H9 (cell line): ENCODE measurements at regions not wholly inside any gene's neighbourhood (a gene's known extent, or its start where the extent isn't known, plus 50 kb on each side); places are given as distances from the start of the nearest gene placed in this dataset.

ENCODE experiments used
- DNase-seq: peaks from one replicate; pipeline ENCODE4 v3.0.0-alpha.2; 2017
- H2AFZ ChIP-seq: one replicate; pipeline ENCODE4 v1.6.1; 2013; ENCODE audit warnings: mild to moderate bottlenecking, low read length, control low read depth, moderate library complexity
- H2AK5ac ChIP-seq: 2 replicates; pipeline ENCODE4 v1.6.1; 2013; ENCODE audit warnings: low read length, control low read depth, mixed read lengths; ENCODE audit not compliant: insufficient read length
- H2BK120ac ChIP-seq: one replicate; pipeline ENCODE4 v1.6.1; 2013; ENCODE audit warnings: low read depth, mild to moderate bottlenecking, low read length, control low read depth, inconsistent platforms; ENCODE audit not compliant: poor library complexity, severe bottlenecking
- H2BK12ac ChIP-seq: 2 replicates; pipeline ENCODE4 v1.6.1; 2013; ENCODE audit warnings: low read length, control low read depth, mixed read lengths, low read depth; ENCODE audit not compliant: insufficient read length
- H2BK15ac ChIP-seq: 2 replicates; pipeline ENCODE4 v1.6.1; 2013; ENCODE audit warnings: low read depth, low read length, control low read depth
- H2BK20ac ChIP-seq: one replicate; pipeline ENCODE4 v1.6.1; 2013; ENCODE audit warnings: low read depth, mild to moderate bottlenecking, low read length, control low read depth, inconsistent platforms; ENCODE audit not compliant: poor library complexity, severe bottlenecking
- H2BK5ac ChIP-seq: 2 replicates; pipeline ENCODE4 v1.6.1; 2013; ENCODE audit warnings: low read length, control low read depth, mixed read lengths; ENCODE audit not compliant: insufficient read length
- H3K14ac ChIP-seq: 2 replicates; pipeline ENCODE4 v1.6.1; 2013; ENCODE audit warnings: low read length, control low read depth; ENCODE audit not compliant: insufficient read depth
- H3K18ac ChIP-seq: 2 replicates; pipeline ENCODE4 v1.6.1; 2013; ENCODE audit warnings: low read depth, mild to moderate bottlenecking, mixed read lengths, low read length, control low read depth; ENCODE audit not compliant: insufficient read length
- H3K23ac ChIP-seq: 2 replicates; pipeline ENCODE4 v1.6.1; 2013; ENCODE audit warnings: low read length, control low read depth, mixed read lengths, low read depth; ENCODE audit not compliant: insufficient read length
- H3K23me2 ChIP-seq: 2 replicates; pipeline ENCODE4 v1.6.1; 2013; ENCODE audit warnings: low read depth, mild to moderate bottlenecking, mixed read lengths, low read length, control low read depth; ENCODE audit not compliant: insufficient read length, poor library complexity, severe bottlenecking
- H3K27ac ChIP-seq: 2 replicates; pipeline ENCODE4 v1.5.1; 2013; ENCODE audit warnings: low read length, control low read depth, mixed read lengths, low read depth; ENCODE audit not compliant: insufficient read length
- H3K27me3 ChIP-seq: 2 replicates; pipeline ENCODE4 v1.6.1; 2013; ENCODE audit warnings: low read length, control low read depth, inconsistent platforms; ENCODE audit not compliant: insufficient read depth
- H3K4ac ChIP-seq: 2 replicates; pipeline ENCODE4 v1.6.1; 2013; ENCODE audit warnings: low read depth, mild to moderate bottlenecking, control low read depth, inconsistent platforms, low read length, moderate library complexity
- H3K4me1 ChIP-seq: 2 replicates; pipeline ENCODE4 v1.6.1; 2013; ENCODE audit warnings: low read length, control low read depth, inconsistent platforms; ENCODE audit not compliant: insufficient read depth
- H3K4me2 ChIP-seq: 2 replicates; pipeline ENCODE4 v1.6.1; 2013; ENCODE audit warnings: low read length, control low read depth, mixed read lengths; ENCODE audit not compliant: insufficient read length, insufficient read depth
- H3K56ac ChIP-seq: 2 replicates; pipeline ENCODE4 v1.6.1; 2013; ENCODE audit warnings: low read depth, mild to moderate bottlenecking, mixed read lengths, low read length, control low read depth; ENCODE audit not compliant: insufficient read length
- H3K79me1 ChIP-seq: 2 replicates; pipeline ENCODE4 v1.6.1; 2013; ENCODE audit warnings: low read depth, mild to moderate bottlenecking, moderate library complexity, low read length, control low read depth, inconsistent platforms; ENCODE audit not compliant: insufficient read depth, poor library complexity, severe bottlenecking
- H3K79me2 ChIP-seq: 2 replicates; pipeline ENCODE4 v1.6.1; 2013; ENCODE audit warnings: low read length, control low read depth, inconsistent platforms; ENCODE audit not compliant: insufficient read depth
- H3K9ac ChIP-seq: 2 replicates; pipeline ENCODE4 v1.6.1; 2013; ENCODE audit warnings: low read length, control low read depth, mixed read lengths; ENCODE audit not compliant: insufficient read length; ENCODE audit errors: extremely low read depth
- H3K9me3 ChIP-seq: one replicate; pipeline ENCODE4 v1.6.1; 2013; ENCODE audit warnings: low read depth, low read length, inconsistent platforms; ENCODE audit not compliant: control insufficient read depth
- H3T11ph ChIP-seq: one replicate; pipeline ENCODE4 v1.6.1; 2013; ENCODE audit warnings: mild to moderate bottlenecking, low read length, control low read depth, inconsistent platforms
- H4K20me1 ChIP-seq: one replicate; pipeline ENCODE4 v1.6.1; 2013; ENCODE audit not compliant: control insufficient read depth, insufficient read length, insufficient read depth
- H4K5ac ChIP-seq: 2 replicates; pipeline ENCODE4 v1.6.1; 2013; ENCODE audit warnings: low read depth, mild to moderate bottlenecking, mixed read lengths, low read length, control low read depth; ENCODE audit not compliant: insufficient read length
- H4K8ac ChIP-seq: replicated peaks from 2 replicates; pipeline ENCODE4 v1.6.1; 2013; ENCODE audit warnings: low read length, control low read depth, mixed read lengths, low read depth; ENCODE audit not compliant: insufficient read length
- H4K91ac ChIP-seq: 2 replicates; pipeline ENCODE4 v1.6.1; 2013; ENCODE audit warnings: low read depth, mild to moderate bottlenecking, moderate library complexity, mixed read lengths, low read length, control low read depth; ENCODE audit not compliant: insufficient read length
- H3K27ac Mint-ChIP-seq, 3 experiments: 2 replicates in 2 of 3; 3 replicates in 1 of 3; pipeline ENCODE4 v1.8.0; 2020 to 2021; ENCODE audit warnings: mixed read lengths in 3 of 3, mild to moderate bottlenecking in 1 of 3, moderate library complexity in 1 of 3
- H3K27me3 Mint-ChIP-seq: 2 replicates; pipeline ENCODE4 v1.8.0; 2021; ENCODE audit warnings: low read depth, mild to moderate bottlenecking, moderate library complexity, mixed read lengths
- H3K36me3 Mint-ChIP-seq, 3 experiments: 2 replicates in 2 of 3; 3 replicates in 1 of 3; pipeline ENCODE4 v1.8.0; 2020 to 2021; ENCODE audit warnings: low read depth in 3 of 3, mixed read lengths in 3 of 3; ENCODE audit not compliant: insufficient read depth in 1 of 3
- H3K4me1 Mint-ChIP-seq, 2 experiments: 2 replicates each; pipeline ENCODE4 v1.8.0; 2020; ENCODE audit warnings: mixed read lengths in 2 of 2
- H3K4me3 Mint-ChIP-seq, 2 experiments: 2 replicates in 1 of 2; 3 replicates in 1 of 2; pipeline ENCODE4 v1.8.0; 2020 to 2021; ENCODE audit warnings: mild to moderate bottlenecking in 2 of 2, mixed read lengths in 2 of 2, moderate library complexity in 1 of 2
- H3K9me3 Mint-ChIP-seq, 2 experiments: 2 replicates in 1 of 2; 3 replicates in 1 of 2; pipeline ENCODE4 v1.8.0; 2020; ENCODE audit warnings: mild to moderate bottlenecking in 2 of 2, mixed read lengths in 2 of 2, moderate library complexity in 1 of 2
- WGBS: extraction: QIAGEN DNeasy Blood & Tissue Kit; methylation state at CpG from one replicate; pipeline ENCODE4 v1.1.7; 2013; ENCODE audit warnings: missing lambda C conversion rate, low lambda C conversion rate, mixed read lengths; ENCODE audit not compliant: insufficient read length; ENCODE audit errors: extremely low coverage; 5-methylcytosine and 5-hydroxymethylcytosine counted together
- TF ChIP-seq, protein P1 (sequence below): fragments of 200-600 bp; sonication (generic); conservative IDR thresholded peaks from 3 replicates; pipeline ENCODE4 v1.8.0; 2021; ENCODE audit warnings: antibody characterized with exemption, mild to moderate bottlenecking

DNA sequence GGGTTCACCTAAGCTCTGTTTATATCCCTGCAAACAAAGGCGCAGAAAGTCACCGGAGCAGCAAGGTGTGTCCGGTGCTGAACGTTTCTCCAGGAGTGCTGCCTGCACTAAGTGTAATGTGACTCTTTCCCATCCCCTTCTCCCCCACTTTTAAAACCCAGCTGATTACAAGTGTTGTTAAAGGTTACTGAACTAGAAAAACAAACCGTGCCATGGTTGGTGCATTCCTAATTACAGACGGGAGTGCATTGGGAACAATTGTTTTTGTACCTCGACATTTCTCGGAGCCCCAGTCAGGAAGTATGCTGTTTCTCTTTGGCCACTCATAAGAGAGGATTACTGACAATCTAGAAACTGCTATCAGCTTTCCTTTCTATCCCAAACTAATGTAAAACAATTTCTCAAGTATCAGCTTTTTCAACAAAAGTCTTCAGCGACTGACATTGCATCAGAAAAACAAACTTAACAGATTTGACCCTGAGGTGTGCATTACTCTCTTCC lies 441.0 kb upstream of the SALL1 start:
- TF ChIP-seq, protein P1, sequence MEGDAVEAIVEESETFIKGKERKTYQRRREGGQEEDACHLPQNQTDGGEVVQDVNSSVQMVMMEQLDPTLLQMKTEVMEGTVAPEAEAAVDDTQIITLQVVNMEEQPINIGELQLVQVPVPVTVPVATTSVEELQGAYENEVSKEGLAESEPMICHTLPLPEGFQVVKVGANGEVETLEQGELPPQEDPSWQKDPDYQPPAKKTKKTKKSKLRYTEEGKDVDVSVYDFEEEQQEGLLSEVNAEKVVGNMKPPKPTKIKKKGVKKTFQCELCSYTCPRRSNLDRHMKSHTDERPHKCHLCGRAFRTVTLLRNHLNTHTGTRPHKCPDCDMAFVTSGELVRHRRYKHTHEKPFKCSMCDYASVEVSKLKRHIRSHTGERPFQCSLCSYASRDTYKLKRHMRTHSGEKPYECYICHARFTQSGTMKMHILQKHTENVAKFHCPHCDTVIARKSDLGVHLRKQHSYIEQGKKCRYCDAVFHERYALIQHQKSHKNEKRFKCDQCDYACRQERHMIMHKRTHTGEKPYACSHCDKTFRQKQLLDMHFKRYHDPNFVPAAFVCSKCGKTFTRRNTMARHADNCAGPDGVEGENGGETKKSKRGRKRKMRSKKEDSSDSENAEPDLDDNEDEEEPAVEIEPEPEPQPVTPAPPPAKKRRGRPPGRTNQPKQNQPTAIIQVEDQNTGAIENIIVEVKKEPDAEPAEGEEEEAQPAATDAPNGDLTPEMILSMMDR = no peak
- Histone ChIP-seq H3K9ac (no peak overlapping the region), H3K79me2 (no peaks in the 10 kb centered on the region), H4K20me1 (no peaks in the 10 kb centered on the region), H3T11ph (no peak overlapping the region), H3K23me2 (no peaks in the 10 kb centered on the region), H4K5ac (no peak overlapping the region), H3K27me3 (no peaks in the 10 kb centered on the region), H2BK12ac (no peak overlapping the region), H2BK5ac (no peak overlapping the region), H4K8ac (no peak overlapping the region), H3K18ac (no peak overlapping the region), H3K9me3 (no peaks in the 10 kb centered on the region), H3K56ac (no peak overlapping the region), H3K27ac (no peak overlapping the region), H2AFZ (no peak overlapping the region), H2BK15ac (no peak overlapping the region), H2BK120ac (no peak overlapping the region), H3K4me1 (peaks cover 7% of the 10 kb centered on the region; the same call in 1 of the 2 replicates), H3K4ac (no peak overlapping the region), H2AK5ac (no peak overlapping the region), H3K23ac (no peak overlapping the region), H3K79me1 (no peaks in the 10 kb centered on the region), H4K91ac (no peak overlapping the region), H3K4me2 (no peak overlapping the region), H3K14ac (no peak overlapping the region), H2BK20ac (no peak overlapping the region)
- H3K27ac Mint-ChIP-seq = peak overlapping the region in 1 of 3 experiments; percentile 71; a peak in 3 of 7 replicates
- peaks cover 3 to 7% (median 3%) of the 10 kb centered on the region in 3 experiments; a peak in 3 of 7 replicates for H3K36me3 Mint-ChIP-seq
- WGBS = no CpG with 5 or more reads among the region's 9 CpGs
- 0 out of 2 replicates have a peak, but pooled peaks cover 2% of the 10 kb centered on the region for H3K27me3 Mint-ChIP-seq
- peaks cover 14 to 16% of the 10 kb centered on the region in 2 experiments for H3K4me1 Mint-ChIP-seq
- DNase-seq = no peak
- peaks cover 0 to 5% of the 10 kb centered on the region in 2 experiments; a peak in 3 of 5 replicates for H3K9me3 Mint-ChIP-seq
- H3K4me3 Mint-ChIP-seq = no peak overlapping the region
